DLD1 (cell line): ENCODE measurements at regions not wholly inside any gene's neighbourhood (a gene's known extent, or its start where the extent isn't known, plus 50 kb on each side); places are given as distances from the start of the nearest gene placed in this dataset.

ENCODE experiments used
- in situ Hi-C: cut with HindIII; loops from 2 replicates; pipeline ENCODE4 v1.10.0; 2017; ENCODE audit warnings: low sequenced_read_pairs

GRCh38 chr13:108156749-108157148 is 58.6 kb downstream of the LIG4 start:
- in situ Hi-C loops: no loop called here

GRCh38 chr13:108155185-108156106 is 59.9 kb downstream of the LIG4 start:
- in situ Hi-C loops: no loop called here

GRCh38 chr13:108154421-108154858 is 60.9 kb downstream of the LIG4 start:
- in situ Hi-C loops: no loop called here

GRCh38 chr13:108146642-108147041 is 68.7 kb downstream of the LIG4 start:
- in situ Hi-C loops: no loop called here

- in situ Hi-C loops: no loop called here
Observed at GRCh38 chr13:108142702-108143436, 72.5 kb downstream of the LIG4 start.

- in situ Hi-C loops: no loop called here
Observed at GRCh38 chr13:108137176-108137575, 78.2 kb downstream of the LIG4 start.

GRCh38 chr13:108127406-108127805 is 87.9 kb downstream of the LIG4 start:
- in situ Hi-C loops: no loop called here

- in situ Hi-C loops: no loop called here
Observed at GRCh38 chr13:108126056-108126455, 89.3 kb downstream of the LIG4 start.

GRCh38 chr13:108121406-108121805 is 93.9 kb downstream of the LIG4 start:
- in situ Hi-C loops: no loop called here

GRCh38 chr13:108120856-108121255 is 94.5 kb downstream of the LIG4 start:
- in situ Hi-C loops: no loop called here

GRCh38 chr13:108120302-108120701 is 95.0 kb downstream of the LIG4 start:
- in situ Hi-C loops: no loop called here

GRCh38 chr13:108115738-108116137 is 99.6 kb downstream of the LIG4 start:
- in situ Hi-C loops: no loop called here

GRCh38 chr13:108113407-108113806 is 101.9 kb downstream of the LIG4 start:
- in situ Hi-C loops: no loop called here

GRCh38 chr13:108104736-108105135 is 110.6 kb downstream of the LIG4 start:
- in situ Hi-C loops: no loop called here

GRCh38 chr13:108102771-108103170 is 112.6 kb downstream of the LIG4 start:
- in situ Hi-C loops: no loop called here

GRCh38 chr13:108096301-108096915 is 118.9 kb downstream of the LIG4 start:
- in situ Hi-C loops: no loop called here

- in situ Hi-C loops: no loop called here
Observed at GRCh38 chr13:108095036-108095435, 120.3 kb downstream of the LIG4 start.

GRCh38 chr13:108093616-108094015 is 121.7 kb downstream of the LIG4 start:
- in situ Hi-C loops: no loop called here

GRCh38 chr13:108087810-108088209 is 127.5 kb downstream of the LIG4 start:
- in situ Hi-C loops: no loop called here

GRCh38 chr13:108086678-108087077 is 128.7 kb downstream of the LIG4 start:
- in situ Hi-C loops: no loop called here

GRCh38 chr13:108084840-108085239 is 130.5 kb downstream of the LIG4 start:
- in situ Hi-C loops: no loop called here
